ENCODE measurements at regions not wholly inside any gene's neighbourhood (a gene's known extent, or its start where the extent isn't known, plus 50 kb on each side); places are given as distances from the start of the nearest gene placed in this dataset.

DNA sequence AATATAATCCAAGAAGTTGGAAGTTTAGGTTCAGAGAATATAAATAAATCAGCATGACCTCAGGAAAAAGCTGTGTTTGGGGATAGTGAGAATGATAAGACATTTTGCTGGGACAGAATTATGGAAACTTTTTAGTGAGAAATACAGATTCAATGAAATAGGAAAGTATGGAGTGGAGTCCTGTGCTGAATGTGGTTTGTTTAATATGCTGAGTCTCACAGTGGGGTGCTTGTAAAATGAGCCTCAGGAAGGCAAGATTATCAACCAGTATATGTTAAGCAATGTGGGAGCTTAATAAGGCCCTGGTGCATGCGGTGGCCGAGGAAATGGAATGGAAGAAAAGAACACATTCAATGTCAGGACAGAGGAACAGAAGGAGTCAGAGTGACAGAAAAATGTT lies 1554.7 kb upstream of the TENM3 start:
- ChIA-PET CTCF (interaction anchor here (1.0 kb wide), 1 partner anchor 22 kb away, joined by 3 read pairs; no protein-coding TSS in a partner anchor), POLR2A (no interaction called here)
- TF ChIP-seq CTCF (IDR thresholded peaks at IDR 0.05; ENCODE audit: unreplicated experiment), result no peak
- intact Hi-C loops (cut with micrococcal nuclease), result no loop called here
- Mint-ChIP-seq H3K27ac (ENCODE audit: low read depth, unreplicated experiment) (no peak overlapping the region), H3K9me3 (ENCODE audit: unreplicated experiment) (no peaks in the 10 kb centered on the region), H3K4me3 (ENCODE audit: unreplicated experiment) (no peak overlapping the region), H3K4me1 (ENCODE audit: insufficient read depth, unreplicated experiment) (no peaks in the 10 kb centered on the region), H3K36me3 (ENCODE audit: insufficient read depth, unreplicated experiment) (no peaks in the 10 kb centered on the region), H3K27me3 (ENCODE audit: insufficient read depth, unreplicated experiment) (no peaks in the 10 kb centered on the region)
- BruUV-seq (replicated peaks), result no TSS peak
- DNase-seq (ENCODE audit: unreplicated experiment), result no peak

DNA sequence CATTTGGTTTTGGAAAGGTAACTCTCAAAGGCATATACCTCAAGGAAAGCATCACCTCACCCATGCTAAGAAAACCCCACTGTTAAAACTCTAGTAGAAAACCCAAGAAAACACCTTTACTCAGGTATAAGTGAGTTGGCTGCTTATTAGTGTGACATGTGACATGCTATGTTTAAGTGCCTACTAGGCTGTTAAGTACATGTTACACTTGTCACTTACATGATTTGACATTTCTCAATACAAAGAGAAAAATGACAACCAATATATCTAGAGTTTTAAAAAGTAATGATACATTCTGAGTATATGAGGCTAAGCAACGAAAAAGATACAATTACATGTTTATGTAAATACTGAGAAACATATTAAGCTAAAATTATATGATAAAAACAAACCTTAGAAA lies 1548.3 kb upstream of the TENM3 start:
- intact Hi-C loops (cut with micrococcal nuclease), result no loop called here
- BruUV-seq (replicated peaks), result no TSS peak
- H3K4me3 Mint-ChIP-seq (ENCODE audit: unreplicated experiment), result no peak overlapping the region
- H3K36me3 Mint-ChIP-seq (ENCODE audit: insufficient read depth, unreplicated experiment), result no peaks in the 10 kb centered on the region
- DNase-seq (ENCODE audit: unreplicated experiment), result no peak
- H3K9me3 Mint-ChIP-seq (ENCODE audit: unreplicated experiment), result no peaks in the 10 kb centered on the region
- H3K27me3 Mint-ChIP-seq (ENCODE audit: insufficient read depth, unreplicated experiment), result no peaks in the 10 kb centered on the region
- POLR2A ChIA-PET, result interaction anchor here (0.7 kb wide), 1 partner anchor 1267 kb away, joined by 3 read pairs; no protein-coding TSS in a partner anchor
- TF ChIP-seq CTCF (IDR thresholded peaks at IDR 0.05; ENCODE audit: unreplicated experiment), result no peak
- CTCF ChIA-PET, result no interaction called here
- H3K27ac Mint-ChIP-seq (ENCODE audit: low read depth, unreplicated experiment), result no peak overlapping the region
- H3K4me1 Mint-ChIP-seq (ENCODE audit: insufficient read depth, unreplicated experiment), result no peaks in the 10 kb centered on the region

DNA sequence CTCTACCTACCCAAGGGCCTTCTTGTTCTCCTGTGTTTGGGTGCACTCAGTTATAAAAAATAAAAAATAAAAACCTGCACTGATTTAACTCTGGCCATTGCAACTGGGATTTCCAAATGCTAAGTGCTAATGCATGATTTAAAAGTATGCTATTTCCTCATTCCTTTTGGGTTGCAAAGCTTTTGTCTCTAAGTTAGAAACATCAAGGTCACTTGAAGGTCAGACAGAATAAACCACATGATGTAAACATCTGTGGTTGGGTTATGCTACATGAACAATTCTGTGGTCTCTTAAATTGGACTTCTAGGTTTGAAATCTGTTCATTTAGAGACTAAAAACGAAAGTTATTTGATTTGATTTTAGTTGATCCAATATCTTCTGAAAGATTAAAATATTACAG lies 1547.4 kb upstream of the TENM3 start:
- Mint-ChIP-seq H3K36me3 (ENCODE audit: insufficient read depth, unreplicated experiment) (no peaks in the 10 kb centered on the region), H3K9me3 (ENCODE audit: unreplicated experiment) (no peaks in the 10 kb centered on the region), H3K27me3 (ENCODE audit: insufficient read depth, unreplicated experiment) (no peaks in the 10 kb centered on the region), H3K27ac (ENCODE audit: low read depth, unreplicated experiment) (no peak overlapping the region), H3K4me3 (ENCODE audit: unreplicated experiment) (no peak overlapping the region), H3K4me1 (ENCODE audit: insufficient read depth, unreplicated experiment) (no peaks in the 10 kb centered on the region)
- peak; percentile 40 for DNase-seq (ENCODE audit: unreplicated experiment)
- intact Hi-C loops (cut with micrococcal nuclease), result no loop called here
- CTCF ChIA-PET, result interaction anchor here (1.3 kb wide), 2 partner anchors 27 to 30 kb away, joined by 4 to 6 read pairs; no protein-coding TSS in a partner anchor
- no peak for TF ChIP-seq CTCF (IDR thresholded peaks at IDR 0.05; ENCODE audit: unreplicated experiment)
- POLR2A ChIA-PET, result no interaction called here
- no TSS peak for BruUV-seq (replicated peaks)

DNA sequence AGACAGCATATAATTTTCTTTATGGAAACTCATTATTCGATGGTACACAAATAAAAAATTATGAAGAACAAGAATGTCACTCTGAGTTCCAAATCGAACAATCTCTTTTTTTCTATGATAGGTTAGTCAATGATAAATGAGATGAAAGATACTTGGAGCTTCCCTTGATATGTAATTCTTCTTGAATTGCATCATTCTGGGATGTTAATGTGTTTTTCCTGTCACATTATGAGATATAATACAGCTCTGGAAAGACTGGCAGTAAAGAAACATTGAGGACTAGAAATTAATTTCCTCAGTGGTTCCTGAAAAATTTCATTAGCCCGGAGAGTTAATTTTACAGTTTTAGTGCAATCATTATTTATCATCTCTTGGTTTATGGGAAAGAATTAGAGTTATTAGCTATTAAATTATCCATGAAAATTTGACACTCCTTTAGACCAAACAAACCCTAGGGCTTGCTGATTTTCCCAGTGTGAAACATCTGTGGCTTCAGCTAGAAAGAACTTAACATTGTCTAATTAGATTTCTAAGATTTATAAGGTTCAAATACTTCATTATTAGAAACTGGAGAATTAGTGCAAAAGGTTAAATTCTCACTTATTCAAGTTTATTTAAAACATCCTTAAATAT lies 1546.6 kb upstream of the TENM3 start:
- no peak overlapping the region for H3K4me3 Mint-ChIP-seq (ENCODE audit: unreplicated experiment)
- no peak overlapping the region for H3K27ac Mint-ChIP-seq (ENCODE audit: low read depth, unreplicated experiment)
- ChIA-PET CTCF (interaction anchor here (1.3 kb wide), 2 partner anchors 28 to 31 kb away, joined by 4 to 6 read pairs; no protein-coding TSS in a partner anchor), POLR2A (no interaction called here)
- intact Hi-C loops (cut with micrococcal nuclease), result no loop called here
- no peaks in the 10 kb centered on the region for H3K36me3 Mint-ChIP-seq (ENCODE audit: insufficient read depth, unreplicated experiment)
- no peaks in the 10 kb centered on the region for H3K27me3 Mint-ChIP-seq (ENCODE audit: insufficient read depth, unreplicated experiment)
- TF ChIP-seq CTCF (IDR thresholded peaks at IDR 0.05; ENCODE audit: unreplicated experiment), result no peak
- DNase-seq (ENCODE audit: unreplicated experiment), result no peak
- no peaks in the 10 kb centered on the region for H3K4me1 Mint-ChIP-seq (ENCODE audit: insufficient read depth, unreplicated experiment)
- no TSS peak for BruUV-seq (replicated peaks)
- H3K9me3 Mint-ChIP-seq (ENCODE audit: unreplicated experiment), result no peaks in the 10 kb centered on the region
